Neural crest cell (in vitro differentiated cells): ENCODE measurements at regions not wholly inside any gene's neighbourhood (a gene's known extent, or its start where the extent isn't known, plus 50 kb on each side); places are given as distances from the start of the nearest gene placed in this dataset.

Source experiments
- DNase-seq: peaks from one replicate; pipeline ENCODE4 v3.0.0; 2021; ENCODE audit warnings: low read depth, mixed read lengths, low spot score
- H3K27ac Mint-ChIP-seq: one replicate; pipeline ENCODE4 v1.8.0; 2021; ENCODE audit warnings: mild to moderate bottlenecking, mixed read lengths; ENCODE audit not compliant: unreplicated experiment
- H3K27me3 Mint-ChIP-seq: 2 replicates; pipeline ENCODE4 v1.8.0; 2021; ENCODE audit warnings: low read depth, mild to moderate bottlenecking, mixed read lengths
- H3K36me3 Mint-ChIP-seq: 2 replicates; pipeline ENCODE4 v1.8.0; 2021; ENCODE audit warnings: low read depth, mild to moderate bottlenecking, mixed read lengths
- H3K4me1 Mint-ChIP-seq: 2 replicates; pipeline ENCODE4 v1.8.0; 2021; ENCODE audit warnings: mixed read lengths
- H3K4me3 Mint-ChIP-seq: one replicate; pipeline ENCODE4 v1.8.0; 2021; ENCODE audit warnings: mild to moderate bottlenecking, mixed read lengths
- H3K9me3 Mint-ChIP-seq: 2 replicates; pipeline ENCODE4 v1.8.0; 2021; ENCODE audit warnings: mixed read lengths
- CTCF ChIP-seq: fragments of 200-600 bp; sonication (generic); conservative IDR thresholded peaks from 2 replicates; pipeline ENCODE4 v1.5.0; 2021; ENCODE audit warnings: antibody characterized with exemption, mild to moderate bottlenecking

GRCh38 chr13:50721672-50721992 lies 121.9 kb downstream of the DLEU7 start:
- H3K4me3 Mint-ChIP-seq: no peak overlapping the region
- no peak for TF ChIP-seq CTCF
- H3K27ac Mint-ChIP-seq: no peak overlapping the region
- peaks cover 6% of the 10 kb centered on the region for H3K9me3 Mint-ChIP-seq
- no peak for DNase-seq
- no peaks in the 10 kb centered on the region for H3K4me1 Mint-ChIP-seq
- H3K36me3 Mint-ChIP-seq: no peaks in the 10 kb centered on the region
- no peaks in the 10 kb centered on the region for H3K27me3 Mint-ChIP-seq

GRCh38 chr13:50722440-50723125 lies 120.9 kb downstream of the DLEU7 start:
- DNase-seq: no peak
- no peak for TF ChIP-seq CTCF
- Mint-ChIP-seq H3K4me1 (no peaks in the 10 kb centered on the region), H3K36me3 (no peaks in the 10 kb centered on the region), H3K9me3 (peaks cover 6% of the 10 kb centered on the region), H3K27me3 (no peaks in the 10 kb centered on the region), H3K27ac (no peak overlapping the region), H3K4me3 (no peak overlapping the region)

GRCh38 chr13:50724438-50724837 lies 119.1 kb downstream of the DLEU7 start:
- H3K36me3 Mint-ChIP-seq: no peaks in the 10 kb centered on the region
- DNase-seq: no peak
- no peak overlapping the region for H3K4me3 Mint-ChIP-seq
- no peaks in the 10 kb centered on the region for H3K27me3 Mint-ChIP-seq
- TF ChIP-seq CTCF: no peak
- peaks cover 4% of the 10 kb centered on the region for H3K9me3 Mint-ChIP-seq
- no peaks in the 10 kb centered on the region for H3K4me1 Mint-ChIP-seq
- H3K27ac Mint-ChIP-seq: no peak overlapping the region

GRCh38 chr13:50724913-50725312 lies 118.6 kb downstream of the DLEU7 start:
- Mint-ChIP-seq H3K9me3 (peaks cover 6% of the 10 kb centered on the region), H3K36me3 (peaks cover 1% of the 10 kb centered on the region), H3K4me1 (peaks cover 2% of the 10 kb centered on the region), H3K27ac (no peak overlapping the region), H3K27me3 (no peaks in the 10 kb centered on the region), H3K4me3 (no peak overlapping the region)
- DNase-seq: no peak
- no peak for TF ChIP-seq CTCF

GRCh38 chr13:50726164-50726563 lies 117.3 kb downstream of the DLEU7 start:
- H3K27ac Mint-ChIP-seq: peak overlapping the region; percentile 69
- no peaks in the 10 kb centered on the region for H3K27me3 Mint-ChIP-seq
- peaks cover 6% of the 10 kb centered on the region for H3K4me1 Mint-ChIP-seq
- H3K9me3 Mint-ChIP-seq: peaks cover 11% of the 10 kb centered on the region
- no peak for DNase-seq
- H3K36me3 Mint-ChIP-seq: peaks cover 8% of the 10 kb centered on the region
- H3K4me3 Mint-ChIP-seq: no peak overlapping the region
- TF ChIP-seq CTCF: no peak
